Endodermal cell (in vitro differentiated cells): ENCODE measurements at regions not wholly inside any gene's neighbourhood (a gene's known extent, or its start where the extent isn't known, plus 50 kb on each side); places are given as distances from the start of the nearest gene placed in this dataset.

ENCODE experiments used
- DNase-seq: peaks from one replicate; pipeline ENCODE4 v3.0.0-alpha.2; 2017
- H3K27ac ChIP-seq: 2 replicates; pipeline ENCODE4 v1.5.1; 2013; ENCODE audit warnings: mild to moderate bottlenecking, low read depth, low read length, moderate library complexity
- H3K27me3 ChIP-seq: 2 replicates; pipeline ENCODE4 v1.6.1; 2013; ENCODE audit warnings: mild to moderate bottlenecking, low read length, moderate library complexity; ENCODE audit not compliant: insufficient read depth, control insufficient read depth, poor library complexity, severe bottlenecking
- H3K36me3 ChIP-seq: 2 replicates; pipeline ENCODE4 v1.7.0; 2013; ENCODE audit warnings: mild to moderate bottlenecking, low read length, moderate library complexity; ENCODE audit not compliant: control insufficient read depth, insufficient read depth
- H3K4me1 ChIP-seq: one replicate; pipeline ENCODE4 v1.7.0; 2013; ENCODE audit warnings: low read length; ENCODE audit not compliant: control insufficient read depth, insufficient read depth
- H3K4me3 ChIP-seq: 2 replicates; pipeline ENCODE4 v1.5.1; 2013; ENCODE audit warnings: mild to moderate bottlenecking, low read length, moderate library complexity
- H3K9ac ChIP-seq: 2 replicates; pipeline ENCODE4 v1.6.1; 2013; ENCODE audit warnings: mild to moderate bottlenecking, low read length, moderate library complexity; ENCODE audit not compliant: poor library complexity, severe bottlenecking; ENCODE audit errors: extremely low read depth
- H3K9me3 ChIP-seq: 2 replicates; pipeline ENCODE4 v1.6.1; 2013; ENCODE audit warnings: mild to moderate bottlenecking, low read length, moderate library complexity; ENCODE audit not compliant: control insufficient read depth
- H3K27ac Mint-ChIP-seq: 2 replicates; pipeline ENCODE4 v1.8.0; 2020; ENCODE audit warnings: mixed read lengths
- H3K27me3 Mint-ChIP-seq: 2 replicates; pipeline ENCODE4 v1.8.0; 2021; ENCODE audit warnings: mild to moderate bottlenecking, mixed read lengths; ENCODE audit not compliant: insufficient read depth
- H3K36me3 Mint-ChIP-seq: 2 replicates; pipeline ENCODE4 v1.8.0; 2020; ENCODE audit warnings: low read depth, mixed read lengths
- H3K4me1 Mint-ChIP-seq: 2 replicates; pipeline ENCODE4 v1.8.0; 2020; ENCODE audit warnings: mixed read lengths
- H3K4me3 Mint-ChIP-seq: 2 replicates; pipeline ENCODE4 v1.8.0; 2020; ENCODE audit warnings: mild to moderate bottlenecking, moderate library complexity, mixed read lengths
- H3K9me3 Mint-ChIP-seq: 2 replicates; pipeline ENCODE4 v1.8.0; 2020; ENCODE audit warnings: mild to moderate bottlenecking, mixed read lengths
- CTCF ChIP-seq: fragments of 200-600 bp; sonication (generic); conservative IDR thresholded peaks from 2 replicates; pipeline ENCODE4 v1.5.0; 2021; ENCODE audit warnings: antibody characterized with exemption, mild to moderate bottlenecking
- WGBS, 2 experiments: methylation state at CpG; one replicate each; pipeline versions ENCODE4 v1.1.5 to v1.1.7; 2013; ENCODE audit warnings: missing lambda C conversion rate in 2 of 2, mixed read lengths in 1 of 2; ENCODE audit not compliant: insufficient coverage in 1 of 2, insufficient read length in 1 of 2; 5-methylcytosine and 5-hydroxymethylcytosine counted together

DNA sequence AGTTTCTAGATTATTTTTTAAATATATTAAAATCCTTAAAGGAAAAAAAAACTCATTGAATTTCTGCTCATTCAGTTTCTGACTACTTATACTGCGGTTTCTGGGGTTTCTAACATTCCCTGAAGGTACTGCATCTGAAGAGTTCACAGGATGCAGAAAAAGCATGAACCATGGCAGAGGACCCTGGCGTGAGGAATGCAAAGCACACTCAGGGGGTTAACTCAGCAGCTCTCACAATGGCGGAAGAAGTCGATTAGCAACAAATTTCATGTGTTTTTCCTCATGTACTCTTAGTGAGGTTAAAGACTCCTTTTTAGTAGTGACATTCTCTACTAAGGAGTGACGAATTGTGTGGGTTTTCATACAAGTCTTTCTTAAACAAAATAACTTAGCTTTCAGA is 975.6 kb downstream of the NCAM2 start:
- no peak overlapping the region for H3K9ac ChIP-seq
- H3K27me3 ChIP-seq = no peaks in the 10 kb centered on the region
- H3K27ac ChIP-seq = no peak overlapping the region
- Mint-ChIP-seq H3K27me3 (no peaks in the 10 kb centered on the region), H3K4me3 (no peak overlapping the region), H3K27ac (no peak overlapping the region), H3K9me3 (peaks cover 9% of the 10 kb centered on the region), H3K36me3 (no peaks in the 10 kb centered on the region), H3K4me1 (peaks cover 9% of the 10 kb centered on the region)
- peak; percentile 65 for TF ChIP-seq CTCF
- no peak overlapping the region for H3K4me3 ChIP-seq
- peaks cover 13% of the 10 kb centered on the region for H3K9me3 ChIP-seq
- WGBS, 2 experiments = 66 to 83% methylated on average over 3 to 5 of the region's 5 CpGs
- DNase-seq = peak; percentile 57
- H3K36me3 ChIP-seq = no peaks in the 10 kb centered on the region
- H3K4me1 ChIP-seq = peaks cover 6% of the 10 kb centered on the region

DNA sequence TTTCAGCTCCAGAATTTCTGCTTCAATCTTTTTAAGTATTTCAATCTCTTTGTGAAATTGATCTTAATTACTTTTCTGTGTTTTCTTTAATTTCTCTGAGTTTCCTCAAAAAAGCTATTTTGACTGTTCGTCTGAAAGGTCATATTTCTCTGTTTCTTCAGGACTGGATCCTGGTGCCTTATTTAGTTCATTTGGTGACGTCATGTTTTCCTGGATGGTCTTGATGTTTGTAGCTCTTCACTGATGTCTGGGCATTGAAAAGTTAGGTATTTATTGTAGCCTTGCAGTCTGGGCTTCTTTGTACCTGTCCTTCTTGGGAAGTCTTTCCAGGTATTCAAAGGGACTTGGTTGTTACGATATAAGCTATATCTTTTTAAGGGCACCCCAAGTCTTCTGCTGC is 998.7 kb downstream of the NCAM2 start:
- Mint-ChIP-seq H3K4me1 (peaks cover 1% of the 10 kb centered on the region), H3K36me3 (no peaks in the 10 kb centered on the region), H3K27me3 (no peaks in the 10 kb centered on the region), H3K4me3 (no peak overlapping the region), H3K9me3 (peaks cover 21% of the 10 kb centered on the region), H3K27ac (no peak overlapping the region)
- H3K27me3 ChIP-seq = no peaks in the 10 kb centered on the region
- no peaks in the 10 kb centered on the region for H3K36me3 ChIP-seq
- H3K9ac ChIP-seq = no peak overlapping the region
- 92 to 100% methylated on average over 1 to 3 of the region's 3 CpGs for WGBS, 2 experiments
- H3K9me3 ChIP-seq = no peaks in the 10 kb centered on the region
- no peaks in the 10 kb centered on the region for H3K4me1 ChIP-seq
- no peak for DNase-seq
- TF ChIP-seq CTCF = no peak
- H3K4me3 ChIP-seq = no peak overlapping the region
- no peak overlapping the region for H3K27ac ChIP-seq

DNA sequence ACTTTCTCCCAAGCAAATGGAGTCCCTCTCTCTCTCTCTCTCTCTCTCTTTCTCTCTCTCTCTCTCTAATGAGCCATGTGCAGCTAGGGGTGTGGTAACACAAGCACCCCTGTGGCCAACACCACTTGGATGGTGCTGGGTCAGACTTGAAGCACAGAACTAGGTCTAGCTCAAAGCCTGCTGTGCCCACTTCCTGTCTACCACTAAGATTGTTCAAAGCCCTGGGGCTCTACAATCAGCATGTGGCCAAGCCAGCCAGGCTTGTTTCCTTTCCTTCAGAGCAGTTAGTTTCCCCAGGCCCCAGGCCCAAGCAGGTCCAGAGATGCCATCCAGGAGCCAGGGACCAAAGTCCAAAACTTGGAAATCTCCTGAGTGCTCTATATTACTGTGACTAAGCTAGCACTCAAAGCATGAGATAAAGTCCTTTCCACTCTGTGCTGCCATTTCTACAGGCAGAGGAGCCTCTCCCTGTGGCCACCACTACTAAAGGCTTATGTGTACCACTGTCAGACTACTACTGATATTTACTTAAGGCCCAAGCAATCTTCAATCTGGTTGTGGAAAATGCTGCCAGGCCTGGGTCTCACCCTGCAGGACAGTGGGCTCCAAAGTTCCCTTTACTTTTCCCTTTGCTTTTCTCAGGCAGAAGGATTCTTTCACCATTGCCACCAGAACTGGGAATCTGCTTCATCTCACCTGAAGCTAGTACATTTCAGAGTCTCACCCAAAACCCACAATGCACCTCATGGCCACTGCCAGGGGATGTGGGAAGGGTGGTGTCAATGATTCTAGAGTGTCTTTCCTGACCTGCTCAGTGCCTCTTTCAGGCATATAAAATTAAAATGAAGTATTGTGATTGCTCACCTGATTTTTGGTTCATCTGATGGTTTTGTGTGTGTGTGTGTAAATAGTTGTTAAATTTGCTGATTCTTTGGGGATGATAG is 999.5 kb downstream of the NCAM2 start:
- DNase-seq = peak; percentile 48
- H3K27me3 ChIP-seq = no peaks in the 10 kb centered on the region
- no peaks in the 10 kb centered on the region for H3K9me3 ChIP-seq
- Mint-ChIP-seq H3K36me3 (no peaks in the 10 kb centered on the region), H3K4me1 (peaks cover 1% of the 10 kb centered on the region), H3K4me3 (no peak overlapping the region), H3K9me3 (peaks cover 21% of the 10 kb centered on the region), H3K27me3 (no peaks in the 10 kb centered on the region), H3K27ac (no peak overlapping the region)
- no peak overlapping the region for H3K9ac ChIP-seq
- TF ChIP-seq CTCF = no peak
- H3K36me3 ChIP-seq = no peaks in the 10 kb centered on the region
- no peak overlapping the region for H3K4me3 ChIP-seq
- no peaks in the 10 kb centered on the region for H3K4me1 ChIP-seq
- H3K27ac ChIP-seq = no peak overlapping the region
